HG03097 (cell line): ENCODE measurements at regions not wholly inside any gene's neighbourhood (a gene's known extent, or its start where the extent isn't known, plus 50 kb on each side); places are given as distances from the start of the nearest gene placed in this dataset.
"Not testable (repeated sequence)": the region's sequence is repeated elsewhere in the genome, so short reads cannot be mapped to it uniquely, and the experiment has no call there.

Experiments used
- ATAC-seq: cut with Tn5 transposase; IDR thresholded peaks from one replicate; pipeline ENCODE4 v1.9.1; 2021; ENCODE audit not compliant: unreplicated experiment, low FRiP score

DNA sequence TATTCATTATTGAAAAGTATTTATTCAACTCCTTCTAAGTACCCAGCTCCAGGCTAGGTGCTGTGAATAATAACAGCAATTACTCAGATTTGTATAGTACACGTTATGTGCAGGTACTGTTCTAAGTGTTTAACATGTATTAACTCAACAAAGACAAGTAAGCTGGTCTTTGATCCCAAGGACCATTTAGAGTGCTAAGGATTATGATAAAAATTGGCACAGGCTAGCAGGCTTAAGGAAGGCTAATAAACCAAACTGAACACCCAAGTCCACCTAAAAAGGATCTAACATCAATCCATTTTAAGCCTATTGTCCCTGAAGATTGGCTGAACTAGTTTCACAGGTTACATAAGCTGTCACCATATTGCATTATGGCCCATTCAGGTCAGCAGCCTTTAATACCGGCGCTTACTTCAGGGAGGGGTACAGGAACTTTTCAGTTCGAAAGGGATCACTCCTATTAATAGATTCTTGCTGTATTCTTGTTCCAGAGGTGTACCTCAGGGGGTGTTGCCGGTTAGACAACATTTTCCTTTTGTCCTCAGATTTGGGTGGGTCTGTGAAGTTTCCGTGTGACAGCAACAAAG is 99.0 kb upstream of the GMDS start:
- no peak for ATAC-seq

DNA sequence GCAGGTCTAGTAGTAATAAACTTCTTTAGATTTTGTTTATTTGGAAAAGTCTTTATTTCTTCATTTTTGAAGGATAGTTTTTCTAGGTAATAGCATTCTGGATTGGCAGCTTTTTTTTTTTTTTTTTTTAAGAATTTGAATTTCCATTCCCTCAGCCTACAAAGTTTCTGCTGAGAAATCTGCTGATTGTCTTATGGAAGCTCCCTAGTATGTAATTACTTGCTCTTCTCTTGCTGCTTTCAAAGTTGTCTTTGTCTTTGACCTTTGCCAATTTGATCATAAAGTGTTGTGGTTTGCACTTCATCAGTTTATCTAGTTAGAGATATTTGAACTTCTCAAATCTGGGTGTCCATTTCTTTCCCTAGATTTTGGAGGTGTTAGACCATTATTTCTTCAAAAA is 82.2 kb upstream of the GMDS start:
- ATAC-seq: no peak

DNA sequence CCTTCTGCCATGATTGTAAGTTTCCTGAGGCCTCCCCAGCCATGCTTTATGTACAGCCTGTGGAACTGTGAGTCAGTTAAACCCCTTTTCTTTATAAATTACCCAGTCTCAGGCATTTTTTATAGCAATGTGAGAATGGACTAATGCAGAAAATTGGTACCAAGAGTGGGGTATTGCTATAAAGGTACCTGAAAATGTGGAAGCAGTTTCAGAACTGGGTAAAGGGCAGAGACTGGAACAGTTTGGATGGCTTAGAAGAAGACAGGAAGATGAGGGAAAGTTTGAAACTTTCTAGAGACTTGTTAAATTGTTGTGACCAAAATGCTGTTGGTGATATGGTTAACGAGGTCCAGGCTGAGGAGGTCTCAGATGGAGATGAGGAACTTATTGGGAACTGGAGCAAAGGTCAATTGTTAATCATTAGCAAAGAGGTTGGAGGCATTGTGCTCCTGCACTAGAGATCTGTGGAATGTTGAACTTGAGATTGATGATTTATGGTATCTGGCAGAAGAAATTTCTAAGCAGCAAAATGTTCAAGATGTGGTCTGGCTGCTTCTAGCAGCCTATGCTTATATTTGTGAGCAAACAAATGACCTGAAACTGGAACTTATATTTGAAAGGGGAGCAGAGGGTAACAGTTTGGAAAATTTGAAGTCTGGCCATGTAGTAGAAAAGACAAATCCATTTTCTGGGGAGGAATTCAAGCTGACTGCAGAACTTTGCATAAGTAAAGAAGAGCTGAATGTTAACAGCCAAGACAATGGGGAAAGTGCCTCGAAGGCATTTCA is 79.0 kb upstream of the GMDS start:
- no peak for ATAC-seq

DNA sequence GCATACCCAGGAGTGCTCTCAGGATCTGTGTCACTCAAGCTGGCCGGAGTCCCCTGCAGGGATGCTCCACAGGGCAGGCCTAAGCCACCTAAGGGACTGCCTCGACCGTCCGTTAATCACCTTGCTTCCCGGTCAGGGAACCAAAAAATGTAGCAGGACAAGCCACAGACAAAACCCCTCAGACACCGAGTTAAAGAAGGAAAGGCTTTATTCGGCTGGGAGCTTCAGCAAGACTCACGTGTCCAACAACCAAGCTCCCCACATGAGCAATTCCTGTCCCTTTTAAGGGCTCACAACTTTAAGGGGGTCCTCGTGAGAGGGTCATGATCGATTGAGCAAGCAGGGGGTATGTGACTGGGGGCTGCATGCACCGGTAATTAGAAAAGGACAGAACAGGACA is 72.1 kb upstream of the GMDS start:
- ATAC-seq: not testable (repeated sequence)

- no peak for ATAC-seq
These were observed 69.2 kb upstream of the GMDS start for GRCh38 chr6:2314641-2315040.

- ATAC-seq: no peak
These were observed 64.6 kb upstream of the GMDS start for GRCh38 chr6:2310042-2310441.

DNA sequence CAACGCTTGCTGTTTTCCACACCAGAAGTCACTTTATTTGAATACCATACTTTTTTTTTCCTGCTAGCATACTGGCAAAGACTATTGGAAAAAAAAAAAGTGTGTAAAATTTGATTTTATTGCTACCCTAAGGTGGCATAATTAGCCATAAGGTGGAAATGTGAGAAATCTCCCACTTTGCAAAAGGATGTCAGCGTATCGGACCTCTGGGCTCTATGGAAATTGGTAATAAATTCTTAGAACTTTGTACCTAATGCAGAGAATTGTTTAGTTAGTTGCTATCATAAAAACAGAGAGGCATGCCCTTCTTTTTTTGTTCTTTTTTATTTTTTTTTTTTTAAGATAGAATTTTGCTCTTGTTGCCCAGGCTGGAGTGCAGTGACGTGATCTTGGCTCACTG is 63.7 kb upstream of the GMDS start:
- no peak for ATAC-seq

- ATAC-seq: no peak
These were observed 62.4 kb upstream of the GMDS start for GRCh38 chr6:2307799-2308198.

- ATAC-seq: no peak
These were observed 60.5 kb upstream of the GMDS start for GRCh38 chr6:2305951-2306350.

DNA sequence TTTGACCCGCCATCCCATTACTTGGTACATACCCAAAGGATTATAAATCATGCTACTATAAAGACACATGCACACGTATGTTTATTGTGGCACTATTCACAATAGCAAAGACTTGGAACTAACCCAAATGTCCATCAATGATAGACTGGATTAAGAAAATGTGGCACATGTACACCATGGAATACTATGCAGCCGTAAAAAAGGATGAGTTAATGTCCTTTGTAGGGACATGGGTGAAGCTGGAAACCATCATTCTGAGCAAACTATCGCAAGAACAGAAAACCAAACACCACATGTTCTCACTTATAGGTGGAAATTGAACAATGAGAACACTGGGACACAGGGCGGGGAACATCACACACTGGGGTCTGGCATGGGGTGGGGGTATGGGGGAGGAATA is 57.1 kb upstream of the GMDS start:
- ATAC-seq: not testable (repeated sequence)

DNA sequence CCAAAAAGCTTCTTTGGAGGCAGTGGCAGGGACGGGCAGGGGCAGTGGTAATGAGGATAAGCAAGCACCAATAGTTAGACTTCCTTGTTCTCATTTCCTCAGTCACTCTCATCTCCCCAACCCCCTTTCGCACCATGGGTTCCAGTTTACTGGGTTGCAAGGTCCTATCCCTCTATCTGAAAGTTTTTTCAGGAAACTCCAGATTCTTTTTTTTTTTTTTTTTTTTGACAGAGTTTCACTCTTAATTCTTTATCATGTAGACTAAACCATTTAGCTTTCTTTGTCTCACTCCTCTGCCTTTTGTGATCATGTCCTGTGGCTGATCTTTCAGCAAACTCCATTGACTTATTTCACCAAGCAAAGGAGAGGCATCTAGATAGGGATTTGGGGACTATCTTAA is 51.4 kb upstream of the GMDS start:
- no peak for ATAC-seq
